Parathyroid adenoma (tissue), 2 donors: ENCODE measurements at regions not wholly inside any gene's neighbourhood (a gene's known extent, or its start where the extent isn't known, plus 50 kb on each side); places are given as distances from the start of the nearest gene placed in this dataset.
A peak's percentile ranks its signal among the peaks of the same experiment; 100 is the strongest.

Source experiments
- H2AFZ ChIP-seq: fragments of 300-600 bp; sonication (generic); one replicate; pipeline ENCODE4 v1.7.0; 2017; ENCODE audit warnings: antibody characterized with exemption, mild to moderate bottlenecking
- H3K27ac ChIP-seq: fragments of 300-600 bp; sonication (generic); one replicate; pipeline ENCODE4 v1.7.0; 2017
- H3K27me3 ChIP-seq: fragments of 300-600 bp; sonication (generic); one replicate; pipeline ENCODE4 v1.7.0; 2017; ENCODE audit warnings: low read length; ENCODE audit not compliant: control insufficient read depth, insufficient read depth
- H3K36me3 ChIP-seq: fragments of 300-600 bp; sonication (generic); one replicate; pipeline ENCODE4 v1.7.0; 2017; ENCODE audit warnings: low read length; ENCODE audit not compliant: control insufficient read depth, insufficient read depth
- H3K4me1 ChIP-seq: fragments of 300-600 bp; sonication (generic); one replicate; pipeline ENCODE4 v1.7.0; 2017; ENCODE audit warnings: control low read depth
- H3K4me2 ChIP-seq: fragments of 300-600 bp; sonication (generic); one replicate; pipeline ENCODE4 v1.7.0; 2017; ENCODE audit warnings: low read length
- H3K4me3 ChIP-seq: fragments of 300-600 bp; sonication (generic); one replicate; pipeline ENCODE4 v1.7.0; 2017; ENCODE audit warnings: low read depth, low read length
- H3K79me2 ChIP-seq: fragments of 300-600 bp; sonication (generic); one replicate; pipeline ENCODE4 v1.7.0; 2017; ENCODE audit warnings: control low read depth
- H3K9ac ChIP-seq: fragments of 300-600 bp; sonication (generic); one replicate; pipeline ENCODE4 v1.7.0; 2017; ENCODE audit warnings: mild to moderate bottlenecking
- H3K9me3 ChIP-seq: fragments of 300-600 bp; sonication (generic); one replicate; pipeline ENCODE4 v1.7.0; 2017; ENCODE audit warnings: low read length; ENCODE audit not compliant: control insufficient read depth
- TF ChIP-seq, protein P1 (sequence below): fragments of 300-600 bp; sonication (generic); IDR thresholded peaks from one replicate; pipeline ENCODE4 v1.7.0; 2017; ENCODE audit warnings: antibody characterized with exemption, mild to moderate bottlenecking
- donor health status: primary hyperparathyroidism.

DNA sequence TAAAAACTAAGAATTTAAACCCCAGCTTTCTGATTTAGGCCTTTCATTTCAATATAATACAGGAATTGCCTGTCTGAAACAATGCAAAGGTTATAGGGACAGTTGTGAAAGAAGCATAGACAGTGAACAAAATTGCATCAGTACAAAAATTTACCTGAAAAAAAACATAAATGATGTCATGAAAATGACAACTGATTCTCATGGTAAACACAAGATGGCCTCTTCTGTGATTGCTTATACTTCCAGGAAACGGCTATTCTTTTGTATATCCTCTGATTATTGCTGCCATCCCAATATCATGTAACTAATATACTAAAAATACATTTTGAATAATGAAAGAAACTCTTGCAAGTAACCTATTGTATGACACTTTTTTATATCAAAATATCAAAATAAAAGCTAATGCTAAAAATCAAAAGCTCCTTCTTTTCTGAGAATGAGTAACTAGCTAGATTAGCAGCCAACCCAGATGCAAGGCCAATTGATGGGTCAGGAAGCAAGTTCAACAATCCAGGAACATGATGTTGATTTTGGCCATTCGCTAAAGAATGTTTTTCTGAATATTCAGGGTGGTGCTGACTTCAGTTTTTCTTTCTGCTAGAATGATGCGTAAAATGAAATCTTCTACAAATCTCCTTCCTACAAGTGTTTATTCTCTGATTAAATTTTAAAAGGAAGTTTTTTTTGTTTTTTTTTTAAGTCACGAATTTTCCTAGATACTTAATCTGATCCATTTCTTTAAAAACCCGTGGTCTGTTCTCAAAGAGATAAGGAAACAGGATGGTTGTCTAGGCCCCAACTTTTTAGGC lies 83.6 kb downstream of the ALX1 start:
- Histone ChIP-seq H3K27ac (no peak overlapping the region), H3K36me3 (no peaks in the 10 kb centered on the region), H3K79me2 (no peaks in the 10 kb centered on the region), H3K4me2 (no peak overlapping the region), H3K4me3 (no peak overlapping the region), H3K9ac (no peak overlapping the region), H2AFZ (no peak overlapping the region), H3K27me3 (no peaks in the 10 kb centered on the region), H3K4me1 (no peaks in the 10 kb centered on the region), H3K9me3 (no peaks in the 10 kb centered on the region)
- TF ChIP-seq, protein P1, sequence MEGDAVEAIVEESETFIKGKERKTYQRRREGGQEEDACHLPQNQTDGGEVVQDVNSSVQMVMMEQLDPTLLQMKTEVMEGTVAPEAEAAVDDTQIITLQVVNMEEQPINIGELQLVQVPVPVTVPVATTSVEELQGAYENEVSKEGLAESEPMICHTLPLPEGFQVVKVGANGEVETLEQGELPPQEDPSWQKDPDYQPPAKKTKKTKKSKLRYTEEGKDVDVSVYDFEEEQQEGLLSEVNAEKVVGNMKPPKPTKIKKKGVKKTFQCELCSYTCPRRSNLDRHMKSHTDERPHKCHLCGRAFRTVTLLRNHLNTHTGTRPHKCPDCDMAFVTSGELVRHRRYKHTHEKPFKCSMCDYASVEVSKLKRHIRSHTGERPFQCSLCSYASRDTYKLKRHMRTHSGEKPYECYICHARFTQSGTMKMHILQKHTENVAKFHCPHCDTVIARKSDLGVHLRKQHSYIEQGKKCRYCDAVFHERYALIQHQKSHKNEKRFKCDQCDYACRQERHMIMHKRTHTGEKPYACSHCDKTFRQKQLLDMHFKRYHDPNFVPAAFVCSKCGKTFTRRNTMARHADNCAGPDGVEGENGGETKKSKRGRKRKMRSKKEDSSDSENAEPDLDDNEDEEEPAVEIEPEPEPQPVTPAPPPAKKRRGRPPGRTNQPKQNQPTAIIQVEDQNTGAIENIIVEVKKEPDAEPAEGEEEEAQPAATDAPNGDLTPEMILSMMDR: no peak

DNA sequence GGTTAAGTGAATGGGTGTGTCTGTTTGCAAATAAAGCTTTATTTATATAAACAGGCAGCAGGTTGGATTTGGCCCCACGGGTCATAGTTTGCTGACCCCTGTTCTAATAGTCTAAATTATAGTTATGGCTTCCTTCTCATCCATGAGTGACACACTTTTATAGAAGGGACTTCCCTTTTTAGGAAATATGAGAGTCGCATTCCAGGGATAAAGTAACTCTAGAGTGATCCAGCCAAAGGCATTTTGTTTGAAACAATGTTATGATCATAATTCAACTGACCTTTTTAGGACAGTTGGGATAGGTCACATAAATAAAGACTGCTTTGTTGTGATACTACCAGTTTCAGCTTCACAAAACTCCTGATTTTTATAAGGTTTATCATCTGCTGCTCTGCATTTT lies 87.9 kb downstream of the ALX1 start:
- Histone ChIP-seq H3K27ac (no peak overlapping the region), H3K4me1 (no peaks in the 10 kb centered on the region), H3K36me3 (no peaks in the 10 kb centered on the region), H3K9ac (no peak overlapping the region), H3K79me2 (no peaks in the 10 kb centered on the region), H3K9me3 (no peaks in the 10 kb centered on the region), H3K4me2 (no peak overlapping the region), H3K4me3 (no peak overlapping the region), H2AFZ (no peak overlapping the region), H3K27me3 (no peaks in the 10 kb centered on the region)
- TF ChIP-seq, protein P1: no peak

DNA sequence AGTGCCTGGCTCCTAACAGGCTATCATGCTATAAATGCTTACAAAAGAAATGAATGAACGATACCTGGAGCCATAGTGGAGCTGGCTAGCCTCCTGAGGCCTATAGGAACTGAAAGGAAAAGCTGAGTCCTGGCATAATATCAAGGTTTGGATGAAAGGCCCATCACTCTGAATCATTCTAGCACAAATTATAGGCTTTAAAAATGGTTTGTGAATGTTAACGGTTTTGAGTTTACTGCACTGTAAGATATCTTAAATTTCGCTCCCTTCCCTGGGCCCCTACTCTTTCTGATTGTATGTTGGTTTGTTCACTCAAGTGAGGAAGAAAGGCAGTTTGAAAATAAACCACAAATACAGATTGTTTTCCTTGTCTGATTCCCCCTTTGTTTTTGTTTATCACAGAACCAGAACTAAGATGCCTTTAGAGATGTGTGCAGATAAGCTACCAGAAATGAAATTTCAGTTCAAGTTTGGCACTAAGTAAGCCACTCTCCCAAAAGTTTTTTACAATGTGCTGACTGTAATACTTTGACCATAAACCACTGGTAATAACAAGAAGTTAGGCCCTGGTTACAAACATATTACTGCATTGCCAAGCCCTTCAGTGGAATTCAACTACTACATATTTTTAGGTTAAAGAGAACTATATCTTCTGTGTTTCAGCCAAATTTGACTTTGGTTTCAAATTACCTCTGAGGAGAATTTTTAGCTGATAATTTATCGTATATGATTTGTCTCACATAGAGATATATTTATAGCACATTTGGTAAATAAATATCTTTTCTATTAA lies 89.5 kb downstream of the ALX1 start:
- H3K27me3 ChIP-seq: no peaks in the 10 kb centered on the region
- TF ChIP-seq, protein P1: no peak
- no peaks in the 10 kb centered on the region for H3K4me1 ChIP-seq
- H3K4me2 ChIP-seq: no peak overlapping the region
- no peak overlapping the region for H3K4me3 ChIP-seq
- H3K9me3 ChIP-seq: no peaks in the 10 kb centered on the region
- peak overlapping the region; percentile 5 for H2AFZ ChIP-seq
- H3K9ac ChIP-seq: no peak overlapping the region
- no peaks in the 10 kb centered on the region for H3K36me3 ChIP-seq
- H3K79me2 ChIP-seq: no peaks in the 10 kb centered on the region
- H3K27ac ChIP-seq: no peak overlapping the region

DNA sequence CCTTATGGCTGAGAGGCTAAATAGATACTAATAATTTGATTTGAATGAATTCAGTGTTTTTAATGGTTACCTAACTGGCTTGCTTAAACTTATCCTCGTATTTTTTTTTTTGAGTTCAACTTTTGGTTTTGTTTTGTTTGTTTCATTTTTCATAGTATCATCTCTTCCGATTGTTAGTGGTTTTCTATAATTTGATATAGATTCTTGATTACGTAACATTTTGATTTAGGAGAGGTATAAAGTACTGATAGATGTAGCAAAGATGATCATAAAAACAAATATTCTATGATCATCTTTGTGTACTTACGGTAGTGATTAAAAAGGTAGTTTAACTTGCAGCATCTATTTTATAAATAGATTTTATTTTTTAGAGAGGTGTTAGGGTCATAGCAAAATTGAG lies 93.0 kb downstream of the ALX1 start:
- H3K9me3 ChIP-seq: no peaks in the 10 kb centered on the region
- H3K9ac ChIP-seq: no peak overlapping the region
- H3K27me3 ChIP-seq: no peaks in the 10 kb centered on the region
- no peaks in the 10 kb centered on the region for H3K79me2 ChIP-seq
- no peak overlapping the region for H3K4me3 ChIP-seq
- H3K27ac ChIP-seq: no peak overlapping the region
- H3K36me3 ChIP-seq: no peaks in the 10 kb centered on the region
- H2AFZ ChIP-seq: no peak overlapping the region
- TF ChIP-seq, protein P1: no peak
- no peaks in the 10 kb centered on the region for H3K4me1 ChIP-seq
- H3K4me2 ChIP-seq: no peak overlapping the region
